ENCODE measurements at regions not wholly inside any gene's neighbourhood (a gene's known extent, or its start where the extent isn't known, plus 50 kb on each side); places are given as distances from the start of the nearest gene placed in this dataset.

GRCh38 chr12:69129564-69129963 is 109.8 kb upstream of the CPSF6 start:
- no peak overlapping the region for H3K4me3 ChIP-seq (ENCODE audit: low read depth, low read length)
- DNase-seq (ENCODE audit: low read depth), result no peak
- TF ChIP-seq POLR2A (IDR thresholded peaks at IDR 0.05; ENCODE audit: extremely low read depth, insufficient read length) (no peak), MYC (IDR thresholded peaks at IDR 0.05; ENCODE audit: low read depth, low read length) (no peak), CTCF (IDR thresholded peaks at IDR 0.05; ENCODE audit: low read depth, low read length) (no peak), MAX (IDR thresholded peaks at IDR 0.05; ENCODE audit: low read depth, low read length) (no peak)

GRCh38 chr12:69130064-69130463 is 109.3 kb upstream of the CPSF6 start:
- no peak overlapping the region for H3K4me3 ChIP-seq (ENCODE audit: low read depth, low read length)
- no peak for TF ChIP-seq POLR2A (IDR thresholded peaks at IDR 0.05; ENCODE audit: extremely low read depth, insufficient read length)
- TF ChIP-seq CTCF (IDR thresholded peaks at IDR 0.05; ENCODE audit: low read depth, low read length), result no peak
- TF ChIP-seq MYC (IDR thresholded peaks at IDR 0.05; ENCODE audit: low read depth, low read length), result no peak
- no peak for TF ChIP-seq MAX (IDR thresholded peaks at IDR 0.05; ENCODE audit: low read depth, low read length)
- DNase-seq (ENCODE audit: low read depth), result peak; percentile 15

GRCh38 chr12:69131077-69131476 is 108.3 kb upstream of the CPSF6 start:
- no peak overlapping the region for H3K4me3 ChIP-seq (ENCODE audit: low read depth, low read length)
- no peak for TF ChIP-seq POLR2A (IDR thresholded peaks at IDR 0.05; ENCODE audit: extremely low read depth, insufficient read length)
- TF ChIP-seq MAX (IDR thresholded peaks at IDR 0.05; ENCODE audit: low read depth, low read length), result no peak
- TF ChIP-seq CTCF (IDR thresholded peaks at IDR 0.05; ENCODE audit: low read depth, low read length), result no peak
- TF ChIP-seq MYC (IDR thresholded peaks at IDR 0.05; ENCODE audit: low read depth, low read length), result no peak
- DNase-seq (ENCODE audit: low read depth), result no peak

GRCh38 chr12:69136931-69137613 is 102.3 kb upstream of the CPSF6 start:
- no peak for DNase-seq (ENCODE audit: low read depth)
- H3K4me3 ChIP-seq (ENCODE audit: low read depth, low read length), result no peak overlapping the region
- no peak for TF ChIP-seq CTCF (IDR thresholded peaks at IDR 0.05; ENCODE audit: low read depth, low read length)
- no peak for TF ChIP-seq POLR2A (IDR thresholded peaks at IDR 0.05; ENCODE audit: extremely low read depth, insufficient read length)
- TF ChIP-seq MYC (IDR thresholded peaks at IDR 0.05; ENCODE audit: low read depth, low read length), result no peak
- TF ChIP-seq MAX (IDR thresholded peaks at IDR 0.05; ENCODE audit: low read depth, low read length), result no peak

- TF ChIP-seq MYC (IDR thresholded peaks at IDR 0.05; ENCODE audit: low read depth, low read length) (no peak), CTCF (IDR thresholded peaks at IDR 0.05; ENCODE audit: low read depth, low read length) (no peak), POLR2A (IDR thresholded peaks at IDR 0.05; ENCODE audit: extremely low read depth, insufficient read length) (no peak), MAX (IDR thresholded peaks at IDR 0.05; ENCODE audit: low read depth, low read length) (no peak)
- no peak overlapping the region for H3K4me3 ChIP-seq (ENCODE audit: low read depth, low read length)
- no peak for DNase-seq (ENCODE audit: low read depth)
These were observed 98.3 kb upstream of the CPSF6 start for GRCh38 chr12:69141074-69141473.
